ENCODE measurements at regions not wholly inside any gene's neighbourhood (a gene's known extent, or its start where the extent isn't known, plus 50 kb on each side); places are given as distances from the start of the nearest gene placed in this dataset.

GRCh38 chrX:25561190-25561589, 545.4 kb upstream of the ARX start:
- 100% methylated on average over 1 of the region's 1 CpG; no CpG with 5 or more reads in 1 of the 2 experiments for WGBS, 2 experiments (ENCODE audit: extremely low coverage in 1 of 2, insufficient coverage in 1 of 2, insufficient read length in 1 of 2, insufficient replicate concordance in 2 of 2, low coverage in 1 of 2, low lambda C conversion rate in 2 of 2, missing lambda C conversion rate in 1 of 2)
- ChIA-PET POLR2A (ENCODE audit: partially characterized antibody) (no interaction called here), CTCF (ENCODE audit: partially characterized antibody) (no interaction called here)
- no peak overlapping the region for H3K56ac ChIP-seq (replicated peaks; ENCODE audit: insufficient read length, low read depth, low read length)
- no peak overlapping the region for H3K27ac ChIP-seq (ENCODE audit: low read depth, low read length)
- no peaks in the 10 kb centered on the region for H3K79me1 ChIP-seq (ENCODE audit: low read depth, low read length)
- H3K9me3 ChIP-seq (ENCODE audit: insufficient read depth in 2 of 2, low read depth in 1 of 2, low read length in 1 of 2), result no peaks in the 10 kb centered on the region
- no peak overlapping the region for H3K4ac ChIP-seq (replicated peaks; ENCODE audit: insufficient read length, low read depth, low read length)
- H4K91ac ChIP-seq (replicated peaks; ENCODE audit: insufficient read length, low read length), result no peak overlapping the region
- H3K18ac ChIP-seq (ENCODE audit: extremely low read depth, low read length), result no peak overlapping the region
- H3K27me3 ChIP-seq (replicated peaks in 1 of 4; ENCODE audit: control insufficient read depth in 3 of 4, extremely low read depth in 1 of 4, insufficient read depth in 3 of 4, low read length in 3 of 4), result no peaks in the 10 kb centered on the region
- H2AFZ ChIP-seq (ENCODE audit: low read length), result no peak overlapping the region
- H3K4me3 ChIP-seq (ENCODE audit: extremely low read depth in 1 of 4, insufficient read depth in 2 of 4, low read depth in 3 of 4, low read length in 4 of 4), result no peak overlapping the region
- H2BK120ac ChIP-seq (replicated peaks; ENCODE audit: low read depth, low read length), result no peak overlapping the region
- H3K4me2 ChIP-seq (ENCODE audit: insufficient read depth in 1 of 2, low read depth in 2 of 2, low read length in 2 of 2), result no peak overlapping the region
- H3K23ac ChIP-seq (ENCODE audit: insufficient read length), result no peak overlapping the region
- H3K4me1 ChIP-seq (replicated peaks in 1 of 4; ENCODE audit: control insufficient read depth in 3 of 4, insufficient read depth in 4 of 4, low read length in 3 of 4), result no peaks in the 10 kb centered on the region
- H2BK12ac ChIP-seq (ENCODE audit: low read depth, low read length), result no peak overlapping the region
- H3K23me2 ChIP-seq (ENCODE audit: low read depth, low read length), result no peaks in the 10 kb centered on the region
- no peak overlapping the region for H4K5ac ChIP-seq (ENCODE audit: insufficient read length, low read depth, low read length)
- H4K8ac ChIP-seq (ENCODE audit: extremely low read depth, insufficient read depth, low read length), result no peak overlapping the region
- H2BK20ac ChIP-seq (ENCODE audit: low read length), result no peak overlapping the region
- TF ChIP-seq ATF2 (IDR thresholded peaks at IDR 0.05; ENCODE audit: low read length) (no peak), BCL11A (IDR thresholded peaks at IDR 0.05; ENCODE audit: low read depth in 2 of 2, low read length in 2 of 2) (no peak), ZNF274 (IDR thresholded peaks at IDR 0.05; ENCODE audit: borderline replicate concordance, extremely low read depth, low read length) (no peak), CHD2 (IDR thresholded peaks at IDR 0.05; ENCODE audit: low read length) (no peak), POU5F1 (IDR thresholded peaks at IDR 0.05; ENCODE audit: low read depth, low read length) (no peak), RBBP5 (IDR thresholded peaks at IDR 0.05; ENCODE audit: borderline replicate concordance, low read depth, low read length) (no peak), KDM4A (IDR thresholded peaks at IDR 0.05; ENCODE audit: low read depth, low read length, severe bottlenecking) (no peak), CEBPB (IDR thresholded peaks at IDR 0.05; ENCODE audit: low read depth, low read length) (no peak), TEAD4 (IDR thresholded peaks at IDR 0.05; ENCODE audit: low read depth, low read length) (no peak), SIX5 (IDR thresholded peaks at IDR 0.05; ENCODE audit: low read depth, low read length) (no peak), PHF8 (conservative IDR thresholded peaks at IDR 0.05; ENCODE audit: low read depth, low read length) (no peak), SP2 (IDR thresholded peaks at IDR 0.05; ENCODE audit: low read length) (no peak), JUN (IDR thresholded peaks at IDR 0.05; ENCODE audit: low read depth, low read length) (no peak), POLR2A (IDR thresholded peaks at IDR 0.05; ENCODE audit: control extremely low read depth in 1 of 2, low read depth in 2 of 2, low read length in 2 of 2) (no peak), RXRA (IDR thresholded peaks at IDR 0.05; ENCODE audit: insufficient read depth, low read depth, low read length) (no peak), SP4 (IDR thresholded peaks at IDR 0.05; ENCODE audit: low read length) (no peak)
- no peak overlapping the region for H3K9ac ChIP-seq (replicated peaks in 1 of 4; ENCODE audit: extremely low read depth in 1 of 4, low read depth in 3 of 4, low read length in 3 of 4)
- H2AK5ac ChIP-seq (ENCODE audit: low read depth, low read length), result no peak overlapping the region
- no peaks in the 10 kb centered on the region for H4K20me1 ChIP-seq (replicated peaks in 1 of 2; ENCODE audit: control insufficient read depth in 1 of 2, insufficient read depth in 2 of 2, low read length in 2 of 2)
- no peaks in the 10 kb centered on the region for H3K36me3 ChIP-seq (ENCODE audit: control insufficient read depth in 2 of 4, insufficient read depth in 4 of 4, low read length in 3 of 4)
- H3K79me2 ChIP-seq (ENCODE audit: control insufficient read depth in 1 of 2, insufficient read depth in 2 of 2, low read length in 2 of 2), result no peaks in the 10 kb centered on the region
- DNase-seq (ENCODE audit: low read depth in 1 of 2, low spot score in 2 of 2), result no peak
- no peak overlapping the region for H2BK5ac ChIP-seq (ENCODE audit: low read depth, low read length)
- H3K14ac ChIP-seq (ENCODE audit: insufficient read length), result no peak overlapping the region
- no peak for FAIRE-seq
- no peak overlapping the region for H2BK15ac ChIP-seq (ENCODE audit: low read length)
